GM23338 (cell line): ENCODE measurements at regions not wholly inside any gene's neighbourhood (a gene's known extent, or its start where the extent isn't known, plus 50 kb on each side); places are given as distances from the start of the nearest gene placed in this dataset.

ENCODE experiments used
- CREB1 ChIP-seq: fragments of 250-450 bp; sonication (Bioruptor Pico); IDR thresholded peaks from 2 replicates; pipeline ENCODE4 v1.5.0; 2020; ENCODE audit warnings: low read depth, mild to moderate bottlenecking, moderate library complexity
- EZH2 ChIP-seq: fragments of 200-600 bp; sonication (generic); IDR thresholded peaks from one replicate; pipeline ENCODE4 v1.8.0; 2017; ENCODE audit warnings: antibody characterized with exemption, mild to moderate bottlenecking, low read depth; ENCODE audit not compliant: unreplicated experiment
- EZH2phosphoT487 ChIP-seq: fragments of 200-600 bp; sonication (generic); IDR thresholded peaks from one replicate; pipeline ENCODE4 v1.8.1; 2018; ENCODE audit warnings: antibody characterized with exemption; ENCODE audit not compliant: unreplicated experiment
- JUNB ChIP-seq: IDR thresholded peaks from one replicate; pipeline ENCODE4 v1.6.1; 2016; ENCODE audit warnings: antibody characterized with exemption; ENCODE audit not compliant: unreplicated experiment
- NANOG ChIP-seq: IDR thresholded peaks from 2 replicates; pipeline ENCODE4 v1.6.1; 2016; ENCODE audit warnings: antibody characterized with exemption, borderline replicate concordance
- POLR2AphosphoS5 ChIP-seq: IDR thresholded peaks from 2 replicates; pipeline ENCODE4 v1.6.1; 2016; ENCODE audit warnings: antibody characterized with exemption, low read depth
- STAT1 ChIP-seq: IDR thresholded peaks from one replicate; pipeline ENCODE4 v1.6.1; 2016; ENCODE audit warnings: antibody characterized with exemption; ENCODE audit not compliant: unreplicated experiment
- ZNF114 ChIP-seq: fragments of 250-450 bp; sonication (Bioruptor Pico); IDR thresholded peaks from 2 replicates; pipeline ENCODE4 v1.5.0; 2020; ENCODE audit warnings: mild to moderate bottlenecking, moderate library complexity
- ZNF331 ChIP-seq: fragments of 250-450 bp; sonication (Bioruptor Pico); IDR thresholded peaks from 2 replicates; pipeline ENCODE4 v1.5.0; 2020; ENCODE audit warnings: low read depth, mild to moderate bottlenecking, moderate library complexity
- TF ChIP-seq, protein P1 (sequence below), 2 experiments: fragments of 200-600 bp in 1 of 2; sonication (generic) in 1 of 2; conservative IDR thresholded peaks; 2 replicates each; pipeline versions ENCODE4 v1.5.1 to v1.6.1; 2016 to 2017; ENCODE audit warnings: antibody characterized with exemption in 2 of 2, low read depth in 2 of 2, mild to moderate bottlenecking in 2 of 2, moderate library complexity in 1 of 2
- TF ChIP-seq, protein P2 (sequence below): IDR thresholded peaks from one replicate; pipeline ENCODE4 v1.6.1; 2018; ENCODE audit warnings: antibody characterized with exemption; ENCODE audit not compliant: unreplicated experiment
- TF ChIP-seq, protein P3 (sequence below): IDR thresholded peaks from 2 replicates; pipeline ENCODE4 v1.6.1; 2016; ENCODE audit warnings: antibody characterized with exemption
- TF ChIP-seq, protein P4 (sequence below): fragments of 250-450 bp; sonication (Bioruptor Pico); IDR thresholded peaks from 2 replicates; pipeline ENCODE4 v1.5.0; 2020; ENCODE audit warnings: mild to moderate bottlenecking, moderate library complexity

DNA sequence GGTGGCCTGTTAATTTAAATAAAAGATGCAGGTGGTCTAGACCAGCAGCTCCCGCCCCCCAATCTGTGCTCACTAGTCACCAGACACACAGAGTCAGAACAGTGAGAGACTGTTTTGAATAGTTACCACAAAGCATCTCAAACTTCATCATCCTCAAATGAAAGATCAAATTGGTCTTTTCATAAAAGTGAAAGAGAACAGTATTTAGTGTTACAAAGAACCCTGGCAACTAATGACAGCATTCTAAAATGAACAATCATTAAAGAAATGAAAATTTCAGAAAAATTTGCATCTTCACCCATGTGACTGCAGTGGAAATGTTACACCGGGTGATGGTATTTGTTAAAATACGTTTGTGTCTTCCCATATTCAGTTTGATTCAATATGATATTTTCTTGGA lies 65.5 kb upstream of the PMAIP1 start:
- TF ChIP-seq, protein P1, sequence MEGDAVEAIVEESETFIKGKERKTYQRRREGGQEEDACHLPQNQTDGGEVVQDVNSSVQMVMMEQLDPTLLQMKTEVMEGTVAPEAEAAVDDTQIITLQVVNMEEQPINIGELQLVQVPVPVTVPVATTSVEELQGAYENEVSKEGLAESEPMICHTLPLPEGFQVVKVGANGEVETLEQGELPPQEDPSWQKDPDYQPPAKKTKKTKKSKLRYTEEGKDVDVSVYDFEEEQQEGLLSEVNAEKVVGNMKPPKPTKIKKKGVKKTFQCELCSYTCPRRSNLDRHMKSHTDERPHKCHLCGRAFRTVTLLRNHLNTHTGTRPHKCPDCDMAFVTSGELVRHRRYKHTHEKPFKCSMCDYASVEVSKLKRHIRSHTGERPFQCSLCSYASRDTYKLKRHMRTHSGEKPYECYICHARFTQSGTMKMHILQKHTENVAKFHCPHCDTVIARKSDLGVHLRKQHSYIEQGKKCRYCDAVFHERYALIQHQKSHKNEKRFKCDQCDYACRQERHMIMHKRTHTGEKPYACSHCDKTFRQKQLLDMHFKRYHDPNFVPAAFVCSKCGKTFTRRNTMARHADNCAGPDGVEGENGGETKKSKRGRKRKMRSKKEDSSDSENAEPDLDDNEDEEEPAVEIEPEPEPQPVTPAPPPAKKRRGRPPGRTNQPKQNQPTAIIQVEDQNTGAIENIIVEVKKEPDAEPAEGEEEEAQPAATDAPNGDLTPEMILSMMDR (conservative IDR thresholded peaks at IDR 0.05; ENCODE audit: low read depth in 2 of 2), result no peak
- TF ChIP-seq, protein P2, sequence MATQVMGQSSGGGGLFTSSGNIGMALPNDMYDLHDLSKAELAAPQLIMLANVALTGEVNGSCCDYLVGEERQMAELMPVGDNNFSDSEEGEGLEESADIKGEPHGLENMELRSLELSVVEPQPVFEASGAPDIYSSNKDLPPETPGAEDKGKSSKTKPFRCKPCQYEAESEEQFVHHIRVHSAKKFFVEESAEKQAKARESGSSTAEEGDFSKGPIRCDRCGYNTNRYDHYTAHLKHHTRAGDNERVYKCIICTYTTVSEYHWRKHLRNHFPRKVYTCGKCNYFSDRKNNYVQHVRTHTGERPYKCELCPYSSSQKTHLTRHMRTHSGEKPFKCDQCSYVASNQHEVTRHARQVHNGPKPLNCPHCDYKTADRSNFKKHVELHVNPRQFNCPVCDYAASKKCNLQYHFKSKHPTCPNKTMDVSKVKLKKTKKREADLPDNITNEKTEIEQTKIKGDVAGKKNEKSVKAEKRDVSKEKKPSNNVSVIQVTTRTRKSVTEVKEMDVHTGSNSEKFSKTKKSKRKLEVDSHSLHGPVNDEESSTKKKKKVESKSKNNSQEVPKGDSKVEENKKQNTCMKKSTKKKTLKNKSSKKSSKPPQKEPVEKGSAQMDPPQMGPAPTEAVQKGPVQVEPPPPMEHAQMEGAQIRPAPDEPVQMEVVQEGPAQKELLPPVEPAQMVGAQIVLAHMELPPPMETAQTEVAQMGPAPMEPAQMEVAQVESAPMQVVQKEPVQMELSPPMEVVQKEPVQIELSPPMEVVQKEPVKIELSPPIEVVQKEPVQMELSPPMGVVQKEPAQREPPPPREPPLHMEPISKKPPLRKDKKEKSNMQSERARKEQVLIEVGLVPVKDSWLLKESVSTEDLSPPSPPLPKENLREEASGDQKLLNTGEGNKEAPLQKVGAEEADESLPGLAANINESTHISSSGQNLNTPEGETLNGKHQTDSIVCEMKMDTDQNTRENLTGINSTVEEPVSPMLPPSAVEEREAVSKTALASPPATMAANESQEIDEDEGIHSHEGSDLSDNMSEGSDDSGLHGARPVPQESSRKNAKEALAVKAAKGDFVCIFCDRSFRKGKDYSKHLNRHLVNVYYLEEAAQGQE, result no peak
- TF ChIP-seq, protein P3, sequence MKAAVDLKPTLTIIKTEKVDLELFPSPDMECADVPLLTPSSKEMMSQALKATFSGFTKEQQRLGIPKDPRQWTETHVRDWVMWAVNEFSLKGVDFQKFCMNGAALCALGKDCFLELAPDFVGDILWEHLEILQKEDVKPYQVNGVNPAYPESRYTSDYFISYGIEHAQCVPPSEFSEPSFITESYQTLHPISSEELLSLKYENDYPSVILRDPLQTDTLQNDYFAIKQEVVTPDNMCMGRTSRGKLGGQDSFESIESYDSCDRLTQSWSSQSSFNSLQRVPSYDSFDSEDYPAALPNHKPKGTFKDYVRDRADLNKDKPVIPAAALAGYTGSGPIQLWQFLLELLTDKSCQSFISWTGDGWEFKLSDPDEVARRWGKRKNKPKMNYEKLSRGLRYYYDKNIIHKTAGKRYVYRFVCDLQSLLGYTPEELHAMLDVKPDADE, result no peak
- TF ChIP-seq STAT1 (no peak), POLR2AphosphoS5 (no peak), EZH2 (no peak), CREB1 (no peak), EZH2phosphoT487 (no peak), JUNB (no peak), ZNF331 (CRISPR knock-in tag) (no peak), ZNF114 (CRISPR knock-in tag) (no peak), NANOG (no peak)
- TF ChIP-seq, protein P4, sequence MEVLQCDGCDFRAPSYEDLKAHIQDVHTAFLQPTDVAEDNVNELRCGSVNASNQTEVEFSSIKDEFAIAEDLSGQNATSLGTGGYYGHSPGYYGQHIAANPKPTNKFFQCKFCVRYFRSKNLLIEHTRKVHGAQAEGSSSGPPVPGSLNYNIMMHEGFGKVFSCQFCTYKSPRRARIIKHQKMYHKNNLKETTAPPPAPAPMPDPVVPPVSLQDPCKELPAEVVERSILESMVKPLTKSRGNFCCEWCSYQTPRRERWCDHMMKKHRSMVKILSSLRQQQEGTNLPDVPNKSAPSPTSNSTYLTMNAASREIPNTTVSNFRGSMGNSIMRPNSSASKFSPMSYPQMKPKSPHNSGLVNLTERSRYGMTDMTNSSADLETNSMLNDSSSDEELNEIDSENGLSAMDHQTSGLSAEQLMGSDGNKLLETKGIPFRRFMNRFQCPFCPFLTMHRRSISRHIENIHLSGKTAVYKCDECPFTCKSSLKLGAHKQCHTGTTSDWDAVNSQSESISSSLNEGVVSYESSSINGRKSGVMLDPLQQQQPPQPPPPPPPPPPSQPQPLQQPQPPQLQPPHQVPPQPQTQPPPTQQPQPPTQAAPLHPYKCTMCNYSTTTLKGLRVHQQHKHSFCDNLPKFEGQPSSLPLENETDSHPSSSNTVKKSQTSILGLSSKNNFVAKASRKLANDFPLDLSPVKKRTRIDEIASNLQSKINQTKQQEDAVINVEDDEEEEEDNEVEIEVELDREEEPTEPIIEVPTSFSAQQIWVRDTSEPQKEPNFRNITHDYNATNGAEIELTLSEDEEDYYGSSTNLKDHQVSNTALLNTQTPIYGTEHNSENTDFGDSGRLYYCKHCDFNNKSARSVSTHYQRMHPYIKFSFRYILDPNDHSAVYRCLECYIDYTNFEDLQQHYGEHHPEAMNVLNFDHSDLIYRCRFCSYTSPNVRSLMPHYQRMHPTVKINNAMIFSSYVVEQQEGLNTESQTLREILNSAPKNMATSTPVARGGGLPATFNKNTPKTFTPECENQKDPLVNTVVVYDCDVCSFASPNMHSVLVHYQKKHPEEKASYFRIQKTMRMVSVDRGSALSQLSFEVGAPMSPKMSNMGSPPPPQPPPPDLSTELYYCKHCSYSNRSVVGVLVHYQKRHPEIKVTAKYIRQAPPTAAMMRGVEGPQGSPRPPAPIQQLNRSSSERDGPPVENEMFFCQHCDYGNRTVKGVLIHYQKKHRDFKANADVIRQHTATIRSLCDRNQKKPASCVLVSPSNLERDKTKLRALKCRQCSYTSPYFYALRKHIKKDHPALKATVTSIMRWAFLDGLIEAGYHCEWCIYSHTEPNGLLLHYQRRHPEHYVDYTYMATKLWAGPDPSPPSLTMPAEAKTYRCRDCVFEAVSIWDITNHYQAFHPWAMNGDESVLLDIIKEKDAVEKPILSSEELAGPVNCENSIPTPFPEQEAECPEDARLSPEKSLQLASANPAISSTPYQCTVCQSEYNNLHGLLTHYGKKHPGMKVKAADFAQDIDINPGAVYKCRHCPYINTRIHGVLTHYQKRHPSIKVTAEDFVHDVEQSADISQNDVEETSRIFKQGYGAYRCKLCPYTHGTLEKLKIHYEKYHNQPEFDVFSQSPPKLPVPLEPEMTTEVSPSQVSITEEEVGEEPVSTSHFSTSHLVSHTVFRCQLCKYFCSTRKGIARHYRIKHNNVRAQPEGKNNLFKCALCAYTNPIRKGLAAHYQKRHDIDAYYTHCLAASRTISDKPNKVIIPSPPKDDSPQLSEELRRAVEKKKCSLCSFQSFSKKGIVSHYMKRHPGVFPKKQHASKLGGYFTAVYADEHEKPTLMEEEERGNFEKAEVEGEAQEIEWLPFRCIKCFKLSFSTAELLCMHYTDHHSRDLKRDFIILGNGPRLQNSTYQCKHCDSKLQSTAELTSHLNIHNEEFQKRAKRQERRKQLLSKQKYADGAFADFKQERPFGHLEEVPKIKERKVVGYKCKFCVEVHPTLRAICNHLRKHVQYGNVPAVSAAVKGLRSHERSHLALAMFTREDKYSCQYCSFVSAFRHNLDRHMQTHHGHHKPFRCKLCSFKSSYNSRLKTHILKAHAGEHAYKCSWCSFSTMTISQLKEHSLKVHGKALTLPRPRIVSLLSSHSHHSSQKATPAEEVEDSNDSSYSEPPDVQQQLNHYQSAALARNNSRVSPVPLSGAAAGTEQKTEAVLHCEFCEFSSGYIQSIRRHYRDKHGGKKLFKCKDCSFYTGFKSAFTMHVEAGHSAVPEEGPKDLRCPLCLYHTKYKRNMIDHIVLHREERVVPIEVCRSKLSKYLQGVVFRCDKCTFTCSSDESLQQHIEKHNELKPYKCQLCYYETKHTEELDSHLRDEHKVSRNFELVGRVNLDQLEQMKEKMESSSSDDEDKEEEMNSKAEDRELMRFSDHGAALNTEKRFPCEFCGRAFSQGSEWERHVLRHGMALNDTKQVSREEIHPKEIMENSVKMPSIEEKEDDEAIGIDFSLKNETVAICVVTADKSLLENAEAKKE (CRISPR knock-in tag), result no peak
